NOMO-1 (cell line): ENCODE measurements at regions not wholly inside any gene's neighbourhood (a gene's known extent, or its start where the extent isn't known, plus 50 kb on each side); places are given as distances from the start of the nearest gene placed in this dataset.

Experiments used
- DNase-seq, 2 experiments: peaks; one replicate each; lab custom pipeline; 2025; ENCODE audit not compliant: unreplicated experiment in 2 of 2; lab: John Stamatoyannopoulos, UW

- DNase-seq: no peak
Observed at GRCh38 chr18:38886861-38887670, 1321.5 kb upstream of the CELF4 start.

DNA sequence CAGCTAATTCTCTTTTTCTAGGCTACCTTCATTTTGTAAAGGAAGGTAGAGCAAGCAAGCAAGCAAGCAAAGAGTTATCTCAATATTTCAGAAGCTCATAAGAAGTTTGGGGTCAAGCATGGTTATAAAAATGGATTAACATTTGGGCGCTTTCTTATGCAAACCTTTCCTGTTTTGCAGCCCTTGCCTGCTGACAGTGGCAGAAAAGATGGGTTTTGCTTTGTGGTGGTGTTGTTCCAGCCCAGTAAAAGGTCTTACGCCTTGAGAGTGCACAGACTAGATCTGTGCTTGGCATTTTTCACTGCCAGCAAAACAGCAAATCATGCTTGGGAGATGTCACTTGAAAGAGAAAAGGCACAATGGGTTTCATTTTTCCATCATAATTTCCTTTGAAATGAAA, 1320.6 kb upstream of the CELF4 start:
- no peak for DNase-seq

GRCh38 chr18:38884050-38884449, 1318.5 kb upstream of the CELF4 start:
- DNase-seq: no peak

DNA sequence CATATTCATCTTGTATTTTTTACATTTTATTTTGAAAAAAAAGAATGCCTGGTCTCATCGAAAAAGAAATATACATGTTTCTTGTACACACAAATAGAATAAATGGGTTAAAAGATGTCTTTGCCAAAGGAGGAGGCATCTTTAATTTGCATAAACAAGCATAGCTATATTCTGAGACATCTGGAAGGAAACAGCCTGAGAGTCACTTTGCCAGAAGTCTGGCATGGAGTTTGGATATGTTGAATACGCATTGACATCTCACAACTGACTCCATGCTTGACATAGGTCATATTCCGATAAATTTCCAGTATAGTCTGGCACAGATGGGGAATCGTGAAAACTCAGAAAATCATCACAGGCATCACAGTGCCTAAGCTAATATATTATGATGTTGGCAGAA, 1317.5 kb upstream of the CELF4 start:
- no peak for DNase-seq

GRCh38 chr18:38879871-38880270, 1314.3 kb upstream of the CELF4 start:
- DNase-seq: no peak

DNA sequence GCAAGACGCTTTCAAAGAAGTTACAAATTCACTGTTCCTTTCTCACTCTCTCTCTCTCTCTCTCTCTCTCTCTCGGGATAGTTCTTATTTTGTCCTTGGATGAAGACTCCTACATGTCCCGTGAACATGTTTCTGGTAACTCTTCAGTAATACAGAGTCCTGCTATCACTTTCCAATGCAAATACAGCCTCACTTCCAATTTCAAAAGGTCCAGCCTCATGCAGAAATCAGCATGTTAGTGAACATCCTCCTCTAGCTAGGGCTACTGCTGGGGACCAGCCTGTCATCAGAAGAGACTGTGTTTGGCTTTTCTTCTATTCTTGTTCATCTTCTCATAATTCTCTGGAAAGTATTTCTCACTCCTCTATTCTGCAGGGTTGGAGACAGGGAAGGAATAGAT, 1306.7 kb upstream of the CELF4 start:
- no peak for DNase-seq

DNA sequence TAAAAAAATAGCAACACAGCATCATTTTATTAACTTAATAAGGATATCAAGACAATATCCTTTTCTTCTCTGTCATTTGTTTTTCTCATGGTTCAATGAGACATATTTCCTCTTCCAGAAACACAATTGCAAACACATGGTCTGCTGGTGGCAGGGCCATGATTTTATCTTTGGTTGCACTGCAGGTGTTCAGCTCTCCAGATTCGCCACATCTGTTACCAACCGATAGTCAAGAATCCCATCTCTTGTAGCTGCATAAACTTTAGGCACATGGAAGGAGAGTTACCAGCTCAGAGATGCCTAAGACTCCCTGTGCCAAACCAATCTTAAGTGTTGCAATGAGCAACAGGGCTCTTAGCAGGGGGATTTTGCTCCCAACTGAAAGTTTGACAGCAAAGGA, 1303.2 kb upstream of the CELF4 start:
- DNase-seq: no peak

- DNase-seq: no peak
Observed at GRCh38 chr18:38867680-38868079, 1302.1 kb upstream of the CELF4 start.

DNA sequence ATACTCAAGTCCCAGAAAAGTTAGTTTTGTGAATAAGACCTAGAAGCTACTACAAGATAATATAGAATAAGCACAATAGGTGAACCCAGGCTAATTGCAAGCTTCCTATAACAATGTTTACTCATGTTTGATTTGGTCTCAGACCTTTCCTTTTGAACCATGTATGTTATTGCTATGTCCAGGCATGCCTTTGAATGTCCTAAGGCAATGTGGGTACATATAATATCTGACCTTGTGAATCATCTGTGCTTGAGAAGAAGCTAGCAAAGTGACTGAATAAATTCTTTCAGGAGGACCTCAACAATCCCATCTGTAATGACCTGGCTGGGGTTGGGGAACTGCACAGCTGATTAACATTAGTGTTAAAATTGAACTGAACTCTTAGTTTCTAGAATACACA, 1285.9 kb upstream of the CELF4 start:
- no peak for DNase-seq

DNA sequence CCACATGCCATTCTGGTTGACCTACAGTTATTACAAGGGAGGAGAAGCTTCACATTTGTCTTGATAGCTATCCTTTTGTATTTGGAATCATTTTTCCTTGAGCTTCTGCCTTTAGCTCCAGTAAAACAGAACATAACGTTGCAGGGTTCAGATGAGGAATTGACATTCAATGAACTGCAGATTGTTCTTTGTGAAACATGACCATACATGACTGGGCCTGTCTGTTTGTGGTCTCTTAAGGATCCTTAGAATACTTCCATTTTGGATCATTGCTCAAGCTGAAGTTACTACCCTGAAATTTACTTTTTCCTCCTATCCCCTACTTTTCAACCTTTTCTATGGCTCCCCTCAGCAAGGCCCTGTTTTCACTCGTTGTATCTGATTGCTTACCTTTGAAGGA, 1281.7 kb upstream of the CELF4 start:
- DNase-seq: no peak

GRCh38 chr18:38843291-38843690, 1277.7 kb upstream of the CELF4 start:
- DNase-seq: no peak

- no peak for DNase-seq
Observed at GRCh38 chr18:38826247-38826646, 1260.6 kb upstream of the CELF4 start.

DNA sequence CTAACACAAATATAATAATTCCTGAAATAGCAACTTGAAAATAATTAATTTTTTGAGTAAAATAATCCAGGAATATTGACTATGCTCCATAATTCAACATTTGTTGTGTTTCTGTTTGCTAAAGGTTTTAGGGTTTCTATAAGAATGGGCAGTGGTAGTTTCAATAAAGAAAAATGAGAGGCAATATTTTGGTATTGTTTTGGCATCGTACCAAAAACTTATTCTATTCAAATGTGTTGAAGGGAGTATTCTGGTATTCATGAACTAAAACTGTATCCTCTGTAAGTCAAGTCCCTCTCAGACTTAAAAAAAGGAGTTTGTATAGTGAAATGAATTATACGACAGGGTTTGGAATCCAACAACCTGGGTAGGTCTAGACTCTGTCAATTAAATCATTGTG, 1245.6 kb upstream of the CELF4 start:
- DNase-seq: no peak

GRCh38 chr18:38810789-38811188, 1245.2 kb upstream of the CELF4 start:
- no peak for DNase-seq

DNA sequence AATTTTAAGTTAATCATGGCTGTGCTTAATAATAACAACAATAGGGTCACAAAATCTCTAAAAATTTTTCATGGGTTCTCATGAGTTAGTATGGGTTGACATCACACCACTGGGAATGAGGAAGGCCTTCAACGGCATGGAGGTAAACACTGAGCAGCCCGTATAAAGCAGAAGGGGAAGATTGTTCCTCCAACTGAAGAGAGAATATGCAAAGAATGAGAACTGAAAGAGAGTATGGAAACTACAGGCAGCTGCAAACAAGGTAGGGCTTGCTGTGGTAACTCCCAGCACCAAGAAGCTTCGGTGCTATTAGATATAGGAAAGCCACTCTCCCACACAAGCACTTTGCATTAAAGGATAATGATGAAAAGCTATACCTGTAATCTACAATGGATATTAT, 1242.3 kb upstream of the CELF4 start:
- no peak for DNase-seq

DNA sequence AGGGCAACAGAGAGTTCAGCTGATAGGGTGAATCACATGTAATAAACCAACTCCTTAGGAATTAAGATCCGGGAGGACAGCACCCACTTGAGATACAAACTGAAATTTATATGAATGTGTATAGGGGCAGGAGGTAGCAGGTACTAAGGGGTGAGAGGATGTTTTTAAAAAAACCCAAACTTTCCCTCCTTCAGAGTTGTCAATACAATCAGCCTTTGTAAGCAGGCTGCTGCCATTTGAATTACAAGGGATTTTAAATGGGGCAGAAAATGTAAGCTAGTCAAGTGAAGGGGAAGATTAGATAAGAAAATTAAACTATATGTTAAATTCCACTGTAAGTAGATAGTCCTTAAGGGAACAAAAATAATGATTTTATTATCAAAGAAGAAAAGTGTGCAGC, 1239.7 kb upstream of the CELF4 start:
- no peak for DNase-seq

DNA sequence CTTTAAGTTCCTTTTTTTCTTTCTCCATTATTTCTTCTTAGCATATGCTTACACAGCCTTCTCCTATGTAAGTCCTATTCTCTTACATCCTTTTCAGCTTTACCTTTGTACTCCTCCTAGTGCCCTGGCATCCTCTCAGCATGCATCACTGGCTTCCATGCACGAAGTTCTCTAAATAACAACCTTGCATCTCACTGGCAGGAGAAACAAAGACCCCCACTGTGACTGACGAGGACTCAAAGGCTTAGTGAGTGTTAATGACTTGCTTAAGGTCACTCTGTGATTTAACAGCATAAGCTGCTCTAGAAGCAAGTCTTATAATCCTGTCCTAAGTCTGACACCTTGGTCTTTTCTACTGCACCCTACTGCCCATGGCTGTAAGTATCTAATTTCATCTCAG, 1236.0 kb upstream of the CELF4 start:
- DNase-seq: no peak

DNA sequence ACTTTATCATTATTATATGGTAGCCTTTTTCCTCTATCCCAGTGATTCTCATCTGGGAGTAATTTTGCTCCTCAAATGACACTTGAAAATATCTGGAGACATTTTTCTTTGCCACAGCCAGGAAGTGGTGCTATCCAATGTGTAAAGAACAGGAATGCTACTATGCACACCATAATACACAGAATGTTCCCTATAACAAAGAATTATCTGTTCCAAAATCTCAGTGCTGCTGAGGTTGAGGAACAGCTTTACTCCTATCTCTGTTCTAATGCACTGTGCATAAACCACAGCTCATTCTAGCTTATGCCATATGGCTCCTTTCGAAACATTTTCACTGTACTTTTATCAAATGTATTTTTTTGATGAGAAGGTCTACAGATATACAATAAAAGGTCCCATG, 1231.2 kb upstream of the CELF4 start:
- DNase-seq: no peak

DNA sequence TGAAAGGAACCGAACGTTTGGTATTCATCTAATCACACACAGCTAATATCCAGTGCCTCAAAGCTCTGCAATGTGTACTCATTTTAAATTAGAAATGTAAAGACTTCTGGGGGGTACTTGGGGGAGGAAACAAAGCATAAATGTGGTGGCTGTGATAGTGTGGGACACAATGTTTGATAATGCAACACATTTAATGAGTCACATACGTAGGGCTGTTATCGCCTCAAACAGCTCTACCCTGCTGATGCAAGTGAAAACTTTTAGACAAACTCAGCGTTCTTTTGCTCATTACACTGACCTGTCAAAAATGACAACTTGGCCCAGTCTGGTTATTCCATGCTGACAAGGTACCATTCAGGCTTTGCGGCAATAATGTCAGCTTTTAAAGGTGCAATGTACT, 1227.1 kb upstream of the CELF4 start:
- DNase-seq: no peak

GRCh38 chr18:38790786-38791185, 1225.2 kb upstream of the CELF4 start:
- no peak for DNase-seq

DNA sequence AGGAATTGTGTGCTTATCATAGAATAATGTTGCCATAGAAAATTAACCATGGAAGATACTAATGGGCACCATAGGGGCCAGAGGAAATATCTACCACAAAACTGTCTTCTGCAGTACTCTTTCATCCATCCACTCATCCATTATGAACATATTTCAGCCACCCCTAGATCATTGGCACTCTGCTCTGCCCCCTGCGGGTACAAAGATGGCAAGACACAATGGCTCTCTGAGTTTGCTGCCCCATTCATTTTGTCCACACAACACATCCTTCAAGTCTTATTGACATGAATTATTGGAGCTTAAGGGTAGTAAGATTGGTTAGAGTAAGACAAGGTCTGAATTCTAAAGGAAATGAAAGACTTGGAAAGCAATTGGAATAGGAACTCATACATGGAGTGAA, 1224.7 kb upstream of the CELF4 start:
- no peak for DNase-seq

- DNase-seq: no peak
Observed at GRCh38 chr18:38789141-38789540, 1223.5 kb upstream of the CELF4 start.

GRCh38 chr18:38786906-38787305, 1221.3 kb upstream of the CELF4 start:
- no peak for DNase-seq
